PC-9 (cell line): ENCODE measurements at regions not wholly inside any gene's neighbourhood (a gene's known extent, or its start where the extent isn't known, plus 50 kb on each side); places are given as distances from the start of the nearest gene placed in this dataset.

Source experiments
- EZH2 ChIP-seq: fragments of 200-600 bp; sonication (generic); IDR thresholded peaks from 2 replicates; pipeline ENCODE4 v1.8.0; 2017; ENCODE audit warnings: antibody characterized with exemption, low read depth
- TF ChIP-seq, protein P1 (sequence below): fragments of 200-600 bp; sonication (generic); conservative IDR thresholded peaks from 2 replicates; pipeline ENCODE4 v1.6.1; 2017; ENCODE audit warnings: mixed run types, antibody characterized with exemption, mild to moderate bottlenecking, moderate library complexity

DNA sequence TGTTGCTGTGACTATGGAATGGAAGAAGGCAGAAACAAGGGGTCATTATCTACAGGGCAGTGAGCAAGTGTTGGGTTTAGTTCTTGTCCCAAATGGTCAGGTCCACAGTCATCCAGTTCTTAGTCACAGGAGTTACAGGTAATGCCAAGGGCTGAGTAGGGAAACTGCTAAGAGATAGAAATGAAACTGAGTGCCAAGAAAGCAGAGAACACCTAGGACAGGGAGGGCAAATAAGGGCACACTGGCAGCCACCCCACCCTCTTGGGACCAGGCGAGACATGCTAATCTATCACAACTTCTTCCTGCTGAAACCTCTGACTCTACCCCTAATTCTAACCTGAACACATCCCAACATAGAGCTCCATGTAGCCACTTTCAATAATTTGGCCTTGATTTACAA, 103.2 kb downstream of the KLF4 start:
- TF ChIP-seq, protein P1, sequence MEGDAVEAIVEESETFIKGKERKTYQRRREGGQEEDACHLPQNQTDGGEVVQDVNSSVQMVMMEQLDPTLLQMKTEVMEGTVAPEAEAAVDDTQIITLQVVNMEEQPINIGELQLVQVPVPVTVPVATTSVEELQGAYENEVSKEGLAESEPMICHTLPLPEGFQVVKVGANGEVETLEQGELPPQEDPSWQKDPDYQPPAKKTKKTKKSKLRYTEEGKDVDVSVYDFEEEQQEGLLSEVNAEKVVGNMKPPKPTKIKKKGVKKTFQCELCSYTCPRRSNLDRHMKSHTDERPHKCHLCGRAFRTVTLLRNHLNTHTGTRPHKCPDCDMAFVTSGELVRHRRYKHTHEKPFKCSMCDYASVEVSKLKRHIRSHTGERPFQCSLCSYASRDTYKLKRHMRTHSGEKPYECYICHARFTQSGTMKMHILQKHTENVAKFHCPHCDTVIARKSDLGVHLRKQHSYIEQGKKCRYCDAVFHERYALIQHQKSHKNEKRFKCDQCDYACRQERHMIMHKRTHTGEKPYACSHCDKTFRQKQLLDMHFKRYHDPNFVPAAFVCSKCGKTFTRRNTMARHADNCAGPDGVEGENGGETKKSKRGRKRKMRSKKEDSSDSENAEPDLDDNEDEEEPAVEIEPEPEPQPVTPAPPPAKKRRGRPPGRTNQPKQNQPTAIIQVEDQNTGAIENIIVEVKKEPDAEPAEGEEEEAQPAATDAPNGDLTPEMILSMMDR, result no peak
- no peak for TF ChIP-seq EZH2
